ENCODE measurements at regions not wholly inside any gene's neighbourhood (a gene's known extent, or its start where the extent isn't known, plus 50 kb on each side); places are given as distances from the start of the nearest gene placed in this dataset.
"Not testable (repeated sequence)": the region's sequence is repeated elsewhere in the genome, so short reads cannot be mapped to it uniquely, and the experiment has no call there.

GRCh38 chr17:45641541-45641940, 142.6 kb upstream of the CRHR1 start:
- DNase-seq, result no peak
- in situ Hi-C loops (cut with HindIII; ENCODE audit: low pct_ligation_motif_present, low pct_unique_long_range_greater_than_20kb, low sequenced_read_pairs), result no loop called here

- in situ Hi-C loops (cut with HindIII; ENCODE audit: low pct_ligation_motif_present, low pct_unique_long_range_greater_than_20kb, low sequenced_read_pairs), result no loop called here
- no peak for DNase-seq
These were observed 140.5 kb upstream of the CRHR1 start for GRCh38 chr17:45643591-45643990.

- DNase-seq; in situ Hi-C loops (cut with HindIII; ENCODE audit: low pct_ligation_motif_present, low pct_unique_long_range_greater_than_20kb, low sequenced_read_pairs): not testable (repeated sequence)
These were observed 139.5 kb upstream of the CRHR1 start for GRCh38 chr17:45644637-45645036.

- no peak for DNase-seq
- in situ Hi-C loops (cut with HindIII; ENCODE audit: low pct_ligation_motif_present, low pct_unique_long_range_greater_than_20kb, low sequenced_read_pairs), result no loop called here
These were observed 138.8 kb upstream of the CRHR1 start for GRCh38 chr17:45645330-45645729.

GRCh38 chr17:45646288-45646988, 137.7 kb upstream of the CRHR1 start:
- in situ Hi-C loops (cut with HindIII; ENCODE audit: low pct_ligation_motif_present, low pct_unique_long_range_greater_than_20kb, low sequenced_read_pairs), result no loop called here
- no peak for DNase-seq

GRCh38 chr17:45648642-45649041, 135.5 kb upstream of the CRHR1 start:
- in situ Hi-C loops (cut with HindIII; ENCODE audit: low pct_ligation_motif_present, low pct_unique_long_range_greater_than_20kb, low sequenced_read_pairs), result no loop called here
- no peak for DNase-seq

- DNase-seq, result no peak
- in situ Hi-C loops (cut with HindIII; ENCODE audit: low pct_ligation_motif_present, low pct_unique_long_range_greater_than_20kb, low sequenced_read_pairs), result no loop called here
These were observed 134.3 kb upstream of the CRHR1 start for GRCh38 chr17:45649796-45650195.

GRCh38 chr17:45650561-45650960, 133.6 kb upstream of the CRHR1 start:
- DNase-seq, result no peak
- in situ Hi-C loops (cut with HindIII; ENCODE audit: low pct_ligation_motif_present, low pct_unique_long_range_greater_than_20kb, low sequenced_read_pairs), result no loop called here

GRCh38 chr17:45651145-45651709, 132.9 kb upstream of the CRHR1 start:
- no peak for DNase-seq
- in situ Hi-C loops (cut with HindIII; ENCODE audit: low pct_ligation_motif_present, low pct_unique_long_range_greater_than_20kb, low sequenced_read_pairs), result no loop called here

GRCh38 chr17:45653616-45654015, 130.5 kb upstream of the CRHR1 start:
- in situ Hi-C loops (cut with HindIII; ENCODE audit: low pct_ligation_motif_present, low pct_unique_long_range_greater_than_20kb, low sequenced_read_pairs), result no loop called here
- no peak for DNase-seq

GRCh38 chr17:45656527-45657181, 127.5 kb upstream of the CRHR1 start:
- in situ Hi-C loops (cut with HindIII; ENCODE audit: low pct_ligation_motif_present, low pct_unique_long_range_greater_than_20kb, low sequenced_read_pairs), result no loop called here
- no peak for DNase-seq

GRCh38 chr17:45660474-45660873, 123.6 kb upstream of the CRHR1 start:
- no peak for DNase-seq
- in situ Hi-C loops (cut with HindIII; ENCODE audit: low pct_ligation_motif_present, low pct_unique_long_range_greater_than_20kb, low sequenced_read_pairs), result no loop called here

GRCh38 chr17:45662432-45662831, 121.7 kb upstream of the CRHR1 start:
- in situ Hi-C loops (cut with HindIII; ENCODE audit: low pct_ligation_motif_present, low pct_unique_long_range_greater_than_20kb, low sequenced_read_pairs), result no loop called here
- DNase-seq, result no peak

GRCh38 chr17:45663772-45664171, 120.3 kb upstream of the CRHR1 start:
- in situ Hi-C loops (cut with HindIII; ENCODE audit: low pct_ligation_motif_present, low pct_unique_long_range_greater_than_20kb, low sequenced_read_pairs), result no loop called here
- no peak for DNase-seq

GRCh38 chr17:45664921-45665320, 119.2 kb upstream of the CRHR1 start:
- in situ Hi-C loops (cut with HindIII; ENCODE audit: low pct_ligation_motif_present, low pct_unique_long_range_greater_than_20kb, low sequenced_read_pairs), result no loop called here
- DNase-seq, result no peak

- no peak for DNase-seq
These were observed 118.0 kb upstream of the CRHR1 start for GRCh38 chr17:45666046-45666600.

GRCh38 chr17:45666641-45667040, 117.5 kb upstream of the CRHR1 start:
- in situ Hi-C loops (cut with HindIII; ENCODE audit: low pct_ligation_motif_present, low pct_unique_long_range_greater_than_20kb, low sequenced_read_pairs), result no loop called here
- no peak for DNase-seq

More at GRCh38 chr17:45666046-45666600, 118.0 kb upstream of the CRHR1 start:
- in situ Hi-C loops (cut with HindIII; ENCODE audit: low pct_ligation_motif_present, low pct_unique_long_range_greater_than_20kb, low sequenced_read_pairs), result no loop called here

- no peak for DNase-seq
- in situ Hi-C loops (cut with HindIII; ENCODE audit: low pct_ligation_motif_present, low pct_unique_long_range_greater_than_20kb, low sequenced_read_pairs), result no loop called here
These were observed 116.4 kb upstream of the CRHR1 start for GRCh38 chr17:45667591-45668171.

- DNase-seq, result no peak
- in situ Hi-C loops (cut with HindIII; ENCODE audit: low pct_ligation_motif_present, low pct_unique_long_range_greater_than_20kb, low sequenced_read_pairs), result no loop called here
These were observed 115.8 kb upstream of the CRHR1 start for GRCh38 chr17:45668316-45668715.

Measured in ACHN (cell line).